ENCODE measurements at regions not wholly inside any gene's neighbourhood (a gene's known extent, or its start where the extent isn't known, plus 50 kb on each side); places are given as distances from the start of the nearest gene placed in this dataset.

- TF ChIP-seq CTCF (IDR thresholded peaks at IDR 0.05; ENCODE audit: poor library complexity, severe bottlenecking) (no peak), EZH2 (IDR thresholded peaks at IDR 0.05; ENCODE audit: borderline replicate concordance, insufficient read depth, low read length, poor library complexity, severe bottlenecking) (no peak), RAD21 (conservative IDR thresholded peaks at IDR 0.05) (no peak), TAF1 (IDR thresholded peaks at IDR 0.05; ENCODE audit: low read depth) (no peak), REST (IDR thresholded peaks at IDR 0.05; ENCODE audit: borderline replicate concordance) (no peak), POLR2AphosphoS5 (IDR thresholded peaks at IDR 0.05) (no peak), EP300 (conservative IDR thresholded peaks at IDR 0.05; ENCODE audit: poor library complexity, severe bottlenecking) (no peak)
These were observed 135.0 kb downstream of the NFKBIZ start for GRCh38 chr3:101984356-101984755.
